SK-N-SH (cell line): ENCODE measurements at regions not wholly inside any gene's neighbourhood (a gene's known extent, or its start where the extent isn't known, plus 50 kb on each side); places are given as distances from the start of the nearest gene placed in this dataset.

Experiments
- CHD2 ChIP-seq: fragments of 150-350 bp; IDR thresholded peaks from 2 replicates; pipeline ENCODE4 v1.6.1; 2018; ENCODE audit warnings: low read length; ENCODE audit not compliant: partially characterized antibody
- CTCF ChIP-seq: fragments of 200-600 bp; sonication (generic); IDR thresholded peaks from 2 replicates; pipeline ENCODE4 v1.6.1; 2017; ENCODE audit warnings: antibody characterized with exemption, mild to moderate bottlenecking, moderate library complexity
- EP300 ChIP-seq, 2 experiments: IDR thresholded peaks; 2 replicates each; pipeline versions ENCODE4 v1.4.0 to v1.6.1; 2012; ENCODE audit warnings: borderline replicate concordance in 1 of 2, low read depth in 1 of 2, low read length in 1 of 2
- GABPA ChIP-seq: IDR thresholded peaks from 2 replicates; pipeline ENCODE4 v1.4.0; 2012; ENCODE audit warnings: low read depth, mild to moderate bottlenecking
- SIN3A ChIP-seq: IDR thresholded peaks from 2 replicates; pipeline ENCODE4 v1.6.1; 2012; ENCODE audit warnings: low read depth, mild to moderate bottlenecking, low read length, moderate library complexity, borderline replicate concordance
- TF ChIP-seq, protein P1 (sequence below): fragments of 150-350 bp; IDR thresholded peaks from 2 replicates; pipeline ENCODE4 v1.6.1; 2017; ENCODE audit warnings: antibody characterized with exemption, low read length, low read depth, borderline replicate concordance

DNA sequence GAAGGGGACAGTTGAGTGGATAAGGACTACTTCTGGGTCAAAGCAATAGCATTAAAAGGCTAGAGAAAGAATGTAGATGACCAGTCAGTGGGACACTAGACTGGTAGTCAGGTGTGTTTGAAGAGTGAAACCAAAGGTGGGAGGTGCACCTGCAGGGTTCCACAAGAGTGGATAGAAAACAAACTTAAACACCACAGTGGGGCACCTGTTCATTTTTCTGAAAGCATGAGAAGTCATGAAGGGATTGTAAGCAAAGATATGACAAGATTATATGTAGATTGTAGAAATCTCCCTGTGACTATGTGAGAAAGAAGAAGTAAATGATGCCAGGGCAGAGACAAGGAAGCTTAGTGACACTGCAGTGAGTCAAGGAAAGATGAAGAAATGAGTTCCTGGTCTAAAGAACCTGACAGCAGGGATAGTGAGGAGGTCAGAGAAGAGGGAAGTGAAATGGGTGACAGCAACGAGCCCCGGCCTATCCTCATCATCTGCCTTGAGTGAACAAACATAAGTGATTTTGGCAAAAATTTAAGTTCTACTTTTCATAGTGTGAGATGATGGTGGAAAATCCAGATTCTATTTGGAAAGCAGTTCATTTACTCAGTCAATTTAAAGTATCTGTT, 296.9 kb downstream of the TLE4 start:
- TF ChIP-seq CTCF, result no peak
- TF ChIP-seq GABPA, result no peak
- TF ChIP-seq EP300 (IDR thresholded peaks at IDR 0.05; ENCODE audit: borderline replicate concordance in 1 of 2, low read depth in 1 of 2, low read length in 1 of 2), result no peak
- TF ChIP-seq, protein P1, sequence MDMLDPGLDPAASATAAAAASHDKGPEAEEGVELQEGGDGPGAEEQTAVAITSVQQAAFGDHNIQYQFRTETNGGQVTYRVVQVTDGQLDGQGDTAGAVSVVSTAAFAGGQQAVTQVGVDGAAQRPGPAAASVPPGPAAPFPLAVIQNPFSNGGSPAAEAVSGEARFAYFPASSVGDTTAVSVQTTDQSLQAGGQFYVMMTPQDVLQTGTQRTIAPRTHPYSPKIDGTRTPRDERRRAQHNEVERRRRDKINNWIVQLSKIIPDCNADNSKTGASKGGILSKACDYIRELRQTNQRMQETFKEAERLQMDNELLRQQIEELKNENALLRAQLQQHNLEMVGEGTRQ, result no peak
- no peak for TF ChIP-seq CHD2
- TF ChIP-seq SIN3A, result no peak
